T-helper 17 cell (primary cell): ENCODE measurements at regions not wholly inside any gene's neighbourhood (a gene's known extent, or its start where the extent isn't known, plus 50 kb on each side); places are given as distances from the start of the nearest gene placed in this dataset.
"Not testable (repeated sequence)": the region's sequence is repeated elsewhere in the genome, so short reads cannot be mapped to it uniquely, and the experiment has no call there.

Experiments used
- ATAC-seq: fragments of 150-1000 bp; cut with Tn5 transposase; 2 replicates; pipeline ENCODE4 v1.10.0; 2021; ENCODE audit warnings: mild to moderate bottlenecking, moderate library complexity
- DNase-seq, 3 donors: peaks; one replicate each; pipeline versions ENCODE4 v3.0.0 to v3.0.0-alpha.2; 2020 to 2021
- H3K9me3 ChIP-seq: one replicate; pipeline ENCODE4 v1.7.0; 2013; ENCODE audit warnings: low read length, mild to moderate bottlenecking; ENCODE audit not compliant: control insufficient read depth, poor library complexity, severe bottlenecking
- H3K27ac Mint-ChIP-seq: one replicate; pipeline ENCODE4 v1.8.0; 2022; ENCODE audit warnings: mild to moderate bottlenecking, moderate library complexity, mixed read lengths
- H3K27me3 Mint-ChIP-seq: one replicate; pipeline ENCODE4 v1.8.0; 2022; ENCODE audit warnings: mixed read lengths
- H3K36me3 Mint-ChIP-seq: one replicate; pipeline ENCODE4 v1.8.0; 2022; ENCODE audit warnings: low read depth, mixed read lengths
- H3K4me1 Mint-ChIP-seq: one replicate; pipeline ENCODE4 v1.8.0; 2022; ENCODE audit warnings: mild to moderate bottlenecking, mixed read lengths
- H3K4me3 Mint-ChIP-seq: one replicate; pipeline ENCODE4 v1.8.0; 2022; ENCODE audit warnings: mild to moderate bottlenecking, moderate library complexity, mixed read lengths

DNA sequence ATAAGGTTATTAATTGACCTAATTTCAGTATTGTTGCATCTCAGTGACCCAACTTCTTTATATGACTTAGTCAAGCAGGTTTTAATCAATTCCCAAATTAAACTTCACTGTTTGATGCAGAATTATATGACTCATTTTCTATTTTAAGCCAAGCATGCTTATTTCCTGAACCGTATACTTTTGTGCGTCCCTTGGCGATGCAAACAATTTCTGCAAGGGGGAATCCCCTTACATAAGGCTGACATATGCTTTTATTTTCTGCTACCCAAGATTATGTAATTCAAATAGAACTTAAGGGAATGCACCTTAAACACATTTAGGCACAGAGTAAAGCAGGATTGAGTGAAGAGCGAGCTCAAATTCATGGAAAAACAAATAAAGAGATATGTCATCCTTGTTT, 303.9 kb downstream of the PDCD6IP start:
- DNase-seq (no peak), ATAC-seq (no peak)
- Mint-ChIP-seq H3K4me1 (no peaks in the 10 kb centered on the region), H3K4me3 (no peak overlapping the region), H3K27me3 (no peaks in the 10 kb centered on the region), H3K36me3 (no peaks in the 10 kb centered on the region), H3K27ac (no peak overlapping the region)
- no peaks in the 10 kb centered on the region for H3K9me3 ChIP-seq

DNA sequence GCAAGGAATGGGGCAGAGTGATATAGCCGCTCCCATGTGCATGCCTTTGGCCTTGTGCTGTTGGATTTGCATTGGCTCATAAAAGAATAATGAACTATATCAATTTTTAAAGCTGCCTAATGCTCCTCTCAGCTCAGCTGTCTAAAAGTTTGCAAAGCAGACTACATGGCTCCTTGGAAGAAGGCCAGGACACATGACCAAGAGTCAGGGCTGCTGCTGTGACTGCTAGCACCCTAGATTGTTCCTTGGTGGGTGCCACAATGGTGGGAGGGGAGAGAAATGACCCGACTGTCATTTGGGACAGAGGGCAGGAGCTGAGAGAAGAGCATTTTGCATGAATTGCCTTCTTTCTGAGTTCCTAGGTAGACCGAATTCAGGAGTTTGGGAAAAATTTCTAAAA, 307.9 kb downstream of the PDCD6IP start:
- Mint-ChIP-seq H3K27ac (no peak overlapping the region), H3K27me3 (no peaks in the 10 kb centered on the region), H3K36me3 (no peaks in the 10 kb centered on the region), H3K4me3 (no peak overlapping the region), H3K4me1 (no peaks in the 10 kb centered on the region)
- no peak for ATAC-seq
- H3K9me3 ChIP-seq, result no peaks in the 10 kb centered on the region
- no peak for DNase-seq

DNA sequence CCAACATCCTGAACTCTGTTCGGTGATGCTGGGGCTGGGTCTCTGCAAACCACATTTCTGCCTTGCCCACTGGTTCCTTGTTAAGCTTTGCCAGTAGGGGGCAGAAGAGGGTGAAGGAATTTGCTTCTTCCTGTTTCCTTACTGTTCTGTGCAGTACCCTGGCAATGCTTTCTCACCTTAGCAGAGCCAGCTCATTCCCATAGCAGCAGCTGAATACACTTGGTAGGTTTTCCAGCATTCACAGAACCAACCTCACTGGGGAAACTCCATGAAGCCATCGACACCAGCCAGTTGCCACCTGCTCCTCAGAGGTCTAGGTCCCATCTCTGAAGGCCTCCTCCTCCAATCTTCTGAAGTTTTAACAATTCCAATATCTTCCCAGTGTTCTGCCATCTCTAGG, 308.4 kb downstream of the PDCD6IP start:
- Mint-ChIP-seq H3K27ac (no peak overlapping the region), H3K4me1 (no peaks in the 10 kb centered on the region), H3K27me3 (no peaks in the 10 kb centered on the region), H3K4me3 (no peak overlapping the region), H3K36me3 (no peaks in the 10 kb centered on the region)
- no peaks in the 10 kb centered on the region for H3K9me3 ChIP-seq
- no peak for ATAC-seq
- no peak for DNase-seq

DNA sequence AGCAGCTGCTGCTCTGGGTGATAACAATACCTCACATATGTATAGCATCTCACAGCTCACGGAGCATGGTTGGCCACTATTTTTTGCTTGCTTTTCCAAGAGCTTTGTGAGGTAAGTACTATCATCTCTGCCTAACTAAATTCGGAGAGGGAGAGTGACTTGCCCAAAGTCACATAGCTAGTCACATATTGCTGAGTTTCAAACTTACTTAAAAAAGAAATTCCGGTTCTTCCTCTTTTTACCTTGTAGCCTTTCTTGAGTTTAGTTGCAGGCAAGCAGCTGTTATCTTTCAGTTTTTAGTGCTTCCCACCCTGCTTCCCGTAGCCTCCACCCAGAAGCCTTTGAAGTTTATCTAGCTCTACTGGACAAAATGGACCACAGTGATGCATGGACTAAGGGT, 309.2 kb downstream of the PDCD6IP start:
- no peaks in the 10 kb centered on the region for H3K4me1 Mint-ChIP-seq
- no peak overlapping the region for H3K27ac Mint-ChIP-seq
- DNase-seq, result no peak
- H3K36me3 Mint-ChIP-seq, result no peaks in the 10 kb centered on the region
- H3K27me3 Mint-ChIP-seq, result no peaks in the 10 kb centered on the region
- H3K9me3 ChIP-seq, result no peaks in the 10 kb centered on the region
- no peak for ATAC-seq
- H3K4me3 Mint-ChIP-seq, result no peak overlapping the region

DNA sequence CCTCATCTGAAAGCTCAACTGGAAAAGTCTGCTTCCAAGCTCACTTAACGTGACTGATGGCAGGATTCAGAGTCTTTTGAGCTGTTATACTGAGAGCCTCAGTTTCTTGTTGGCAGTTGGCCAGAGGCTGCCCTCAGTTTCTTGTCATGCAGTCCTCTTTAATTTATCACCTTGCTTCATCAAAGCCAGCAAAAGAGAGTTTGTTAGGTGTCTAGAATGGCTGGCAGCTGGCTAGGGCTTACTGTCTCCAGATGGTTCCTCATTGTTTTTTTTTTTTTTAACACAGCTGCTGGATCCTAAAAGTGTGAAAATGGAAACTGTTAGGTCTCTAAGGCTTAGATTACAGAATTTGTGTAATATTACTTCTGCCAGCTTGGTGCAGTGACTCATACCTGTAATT, 310.6 kb downstream of the PDCD6IP start:
- Mint-ChIP-seq H3K27ac (no peak overlapping the region), H3K36me3 (no peaks in the 10 kb centered on the region), H3K27me3 (no peaks in the 10 kb centered on the region), H3K4me1 (no peaks in the 10 kb centered on the region), H3K4me3 (no peak overlapping the region)
- H3K9me3 ChIP-seq, result no peaks in the 10 kb centered on the region
- DNase-seq (no peak), ATAC-seq (no peak)

DNA sequence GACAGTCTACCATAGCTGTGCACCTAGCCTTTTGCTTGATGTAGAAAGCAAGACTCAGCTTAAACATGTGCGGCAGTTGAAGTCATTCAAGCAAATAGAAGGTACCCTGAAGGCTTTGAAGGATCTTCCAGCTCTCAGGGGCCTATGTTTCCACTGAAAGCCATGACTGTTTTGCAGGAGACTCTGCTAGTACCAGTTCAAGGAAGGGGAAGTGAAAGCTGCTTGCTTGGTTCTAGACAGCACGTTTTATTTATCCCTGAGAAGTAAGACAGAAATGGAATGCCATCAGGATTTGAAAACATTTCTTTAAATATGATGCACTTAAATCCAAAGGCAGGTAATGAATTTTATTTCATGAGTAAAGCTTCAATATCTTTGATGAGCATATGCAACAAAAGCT, 311.4 kb downstream of the PDCD6IP start:
- Mint-ChIP-seq H3K36me3 (no peaks in the 10 kb centered on the region), H3K4me3 (no peak overlapping the region), H3K27me3 (no peaks in the 10 kb centered on the region), H3K4me1 (no peaks in the 10 kb centered on the region), H3K27ac (no peak overlapping the region)
- no peaks in the 10 kb centered on the region for H3K9me3 ChIP-seq
- ATAC-seq (no peak), DNase-seq (no peak)

DNA sequence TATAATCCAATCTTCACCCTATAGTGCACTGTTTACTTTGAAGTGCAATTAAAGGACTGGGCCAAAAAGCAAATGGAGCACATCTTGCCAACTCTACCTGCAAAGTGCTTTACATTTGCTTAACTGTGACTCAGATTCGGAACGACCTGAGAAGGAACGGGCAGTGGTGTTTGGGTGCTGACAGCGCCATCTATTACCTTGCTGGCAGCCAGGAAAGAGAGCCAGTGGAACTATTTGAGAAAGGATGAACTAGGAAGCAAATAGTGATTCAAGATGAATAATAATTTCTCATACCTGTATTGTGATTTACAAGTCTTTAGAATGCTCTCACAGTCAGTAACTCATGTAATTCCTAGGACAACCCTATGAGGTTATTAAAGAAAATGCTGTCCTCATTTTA, 312.9 kb downstream of the PDCD6IP start:
- Mint-ChIP-seq H3K4me1 (no peaks in the 10 kb centered on the region), H3K27me3 (no peaks in the 10 kb centered on the region), H3K36me3 (no peaks in the 10 kb centered on the region), H3K4me3 (no peak overlapping the region), H3K27ac (no peak overlapping the region)
- DNase-seq (no peak), ATAC-seq (no peak)
- peaks cover 3% of the 10 kb centered on the region for H3K9me3 ChIP-seq

DNA sequence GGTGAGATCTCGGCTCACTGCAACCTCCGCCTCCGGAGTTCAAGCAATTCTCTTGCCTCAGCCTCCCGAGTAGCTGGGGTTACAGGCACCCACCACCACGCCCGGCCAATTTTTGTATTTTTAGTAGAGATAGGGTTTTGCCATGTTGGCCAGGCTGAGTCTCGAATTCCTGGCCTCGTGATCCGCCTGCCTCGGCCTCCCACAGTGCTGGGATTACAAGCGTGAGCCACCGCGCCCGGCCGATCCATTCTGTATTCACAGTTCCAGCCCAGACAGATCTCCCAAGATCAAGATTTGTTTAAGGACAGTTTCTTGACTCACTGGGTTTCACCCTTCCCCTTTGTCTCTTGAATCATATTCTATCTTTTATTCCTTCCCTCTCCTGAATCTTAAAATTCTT, 313.8 kb downstream of the PDCD6IP start:
- H3K4me1 Mint-ChIP-seq, DNase-seq, ATAC-seq, H3K36me3 Mint-ChIP-seq, H3K27me3 Mint-ChIP-seq, H3K9me3 ChIP-seq, H3K4me3 Mint-ChIP-seq, H3K27ac Mint-ChIP-seq: not testable (repeated sequence)

DNA sequence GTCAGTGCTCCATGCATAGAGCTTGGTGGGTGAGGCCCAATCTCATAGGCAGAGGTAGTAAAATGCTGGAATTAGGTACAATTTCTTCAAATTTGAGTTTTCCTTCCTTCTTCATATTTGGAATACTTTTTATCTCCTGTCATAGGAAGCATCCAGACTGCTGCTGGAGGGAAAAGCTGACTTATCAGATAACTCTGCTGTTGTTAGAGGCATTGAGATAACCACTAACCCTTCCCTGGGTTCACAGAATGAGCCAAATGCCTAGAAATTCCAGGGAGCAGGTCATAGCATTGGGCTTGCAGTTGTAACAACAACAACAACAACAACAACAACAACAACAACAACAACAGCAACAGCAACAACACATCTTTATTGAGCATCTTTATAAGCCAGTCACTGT, 332.7 kb downstream of the PDCD6IP start:
- no peak overlapping the region for H3K27ac Mint-ChIP-seq
- H3K36me3 Mint-ChIP-seq, result no peaks in the 10 kb centered on the region
- no peak overlapping the region for H3K4me3 Mint-ChIP-seq
- no peak for ATAC-seq
- H3K27me3 Mint-ChIP-seq, result no peaks in the 10 kb centered on the region
- no peak for DNase-seq
- H3K4me1 Mint-ChIP-seq, result no peaks in the 10 kb centered on the region
- H3K9me3 ChIP-seq, result no peaks in the 10 kb centered on the region

DNA sequence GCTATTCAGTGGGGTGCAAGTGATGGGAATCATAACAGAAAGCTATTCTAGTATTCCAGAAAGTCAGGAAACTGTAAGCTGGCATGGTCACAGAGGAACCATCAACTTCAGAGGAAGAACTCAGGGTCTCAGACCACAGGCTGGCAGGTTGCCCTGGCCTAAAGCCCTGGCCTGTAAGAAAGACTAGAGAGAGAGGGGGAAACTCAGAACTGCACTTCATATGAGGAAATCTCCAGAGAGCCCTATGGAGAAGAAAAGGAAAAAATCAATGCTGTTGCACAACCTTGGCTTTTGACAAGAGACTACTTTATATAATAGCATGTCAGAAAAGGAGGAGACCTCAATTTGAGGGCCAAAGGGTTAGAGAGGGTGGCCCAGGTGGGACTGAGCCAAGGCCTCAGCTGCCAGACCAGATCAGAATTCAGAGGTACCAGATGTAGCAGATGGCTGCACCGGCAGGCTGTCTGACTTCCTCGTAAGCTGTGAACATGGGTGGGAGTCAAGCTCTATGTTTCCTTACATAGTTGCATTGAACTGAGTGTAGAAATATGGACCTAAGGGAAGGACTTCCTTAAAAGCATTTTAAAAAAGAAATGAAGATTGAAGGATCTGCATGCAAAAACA, 333.8 kb downstream of the PDCD6IP start:
- DNase-seq (no peak), ATAC-seq (no peak)
- Mint-ChIP-seq H3K4me3 (no peak overlapping the region), H3K36me3 (no peaks in the 10 kb centered on the region), H3K27ac (no peak overlapping the region), H3K27me3 (no peaks in the 10 kb centered on the region), H3K4me1 (no peaks in the 10 kb centered on the region)
- H3K9me3 ChIP-seq, result no peaks in the 10 kb centered on the region

DNA sequence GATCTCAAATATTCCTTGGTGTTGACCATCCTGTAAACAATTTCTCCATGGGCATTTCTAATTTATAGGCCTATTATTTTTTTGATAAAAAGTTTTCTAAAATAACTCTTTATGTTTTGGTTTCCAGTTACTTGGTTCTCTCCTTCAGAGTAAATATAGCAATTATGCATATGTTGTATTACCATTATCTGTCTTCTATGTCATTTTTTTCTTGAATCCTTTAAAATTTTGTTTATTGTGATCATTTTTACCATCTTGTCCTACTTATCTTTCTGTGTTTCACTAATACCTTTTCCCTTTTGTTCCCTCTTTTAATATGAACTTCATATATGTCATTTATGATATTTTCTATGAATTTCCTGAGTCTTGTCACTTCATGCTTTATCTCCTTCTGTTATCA, 341.1 kb downstream of the PDCD6IP start:
- no peak overlapping the region for H3K27ac Mint-ChIP-seq
- no peaks in the 10 kb centered on the region for H3K9me3 ChIP-seq
- ATAC-seq, result no peak
- no peaks in the 10 kb centered on the region for H3K27me3 Mint-ChIP-seq
- no peaks in the 10 kb centered on the region for H3K4me1 Mint-ChIP-seq
- no peak overlapping the region for H3K4me3 Mint-ChIP-seq
- DNase-seq, result no peak
- H3K36me3 Mint-ChIP-seq, result peaks cover under 1% of the 10 kb centered on the region

DNA sequence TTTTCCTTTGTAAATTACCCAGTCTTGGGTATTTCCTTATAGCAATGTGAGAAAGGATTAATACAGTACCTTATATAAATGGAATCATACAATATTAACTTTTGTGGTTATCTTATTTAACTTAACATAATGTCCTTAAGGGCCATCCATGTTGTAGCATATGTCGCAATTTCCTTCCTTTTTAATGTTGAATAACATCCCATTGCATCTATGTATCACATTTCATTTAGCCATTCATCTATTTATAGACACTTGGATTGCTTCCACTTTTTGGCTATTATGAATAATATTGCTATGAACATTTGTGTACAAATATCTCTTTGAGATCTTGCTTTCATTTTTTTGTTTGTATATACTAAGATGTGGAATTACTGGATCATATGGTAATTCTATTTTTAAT, 342.2 kb downstream of the PDCD6IP start:
- H3K4me1 Mint-ChIP-seq, result no peaks in the 10 kb centered on the region
- no peak overlapping the region for H3K27ac Mint-ChIP-seq
- H3K36me3 Mint-ChIP-seq, result peaks cover 3% of the 10 kb centered on the region
- DNase-seq (no peak), ATAC-seq (no peak)
- H3K9me3 ChIP-seq, result no peaks in the 10 kb centered on the region
- H3K4me3 Mint-ChIP-seq, result no peak overlapping the region
- H3K27me3 Mint-ChIP-seq, result no peaks in the 10 kb centered on the region

DNA sequence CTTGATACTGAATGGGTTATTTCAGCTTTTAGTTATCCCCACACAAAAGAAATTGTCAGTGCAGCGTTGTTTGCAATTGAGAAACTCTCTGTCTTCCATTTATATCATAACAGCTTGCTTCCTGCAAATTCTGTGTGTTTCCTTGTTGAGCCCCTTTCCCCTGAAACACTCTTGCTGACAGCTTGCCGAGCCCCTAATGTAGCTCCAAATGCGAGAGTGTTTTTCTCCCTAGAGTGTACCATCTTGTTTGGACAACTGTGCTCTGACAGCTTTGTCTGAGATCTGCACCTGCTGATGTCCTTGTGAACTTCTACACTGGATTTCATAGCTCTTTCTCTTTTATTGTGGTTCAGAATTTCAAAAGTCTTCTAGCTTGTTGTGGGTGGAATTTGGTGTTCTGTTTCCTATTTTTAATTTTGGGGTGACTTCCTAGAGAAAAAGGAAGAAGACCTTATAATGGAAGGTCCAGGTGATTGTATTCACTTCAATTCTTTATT, 343.5 kb downstream of the PDCD6IP start:
- Mint-ChIP-seq H3K4me1 (no peaks in the 10 kb centered on the region), H3K27ac (no peak overlapping the region), H3K4me3 (no peak overlapping the region), H3K36me3 (peaks cover 3% of the 10 kb centered on the region), H3K27me3 (no peaks in the 10 kb centered on the region)
- ATAC-seq (no peak), DNase-seq (no peak)
- H3K9me3 ChIP-seq, result no peaks in the 10 kb centered on the region

DNA sequence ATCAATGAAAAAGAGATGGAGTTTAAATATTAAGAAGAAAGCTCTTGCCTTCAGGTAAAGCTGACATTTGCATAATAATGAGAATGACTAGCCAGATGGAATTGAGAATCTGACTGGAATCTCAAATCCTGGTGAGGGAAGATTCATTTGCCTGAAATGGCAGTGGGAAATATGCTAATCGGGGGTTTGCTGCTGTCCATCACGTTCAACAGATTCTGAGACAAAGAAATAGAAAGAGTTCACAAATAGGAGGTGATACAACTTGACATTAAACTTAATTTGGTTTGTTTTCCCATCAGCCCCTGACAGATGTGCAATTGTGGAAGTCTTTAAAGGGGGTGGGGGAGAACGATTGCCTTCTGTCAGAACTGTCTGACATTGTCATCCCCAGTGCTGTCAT, 347.4 kb downstream of the PDCD6IP start:
- H3K36me3 Mint-ChIP-seq, result peaks cover 3% of the 10 kb centered on the region
- no peak overlapping the region for H3K27ac Mint-ChIP-seq
- ATAC-seq, result no peak
- no peak for DNase-seq
- H3K9me3 ChIP-seq, result no peaks in the 10 kb centered on the region
- H3K27me3 Mint-ChIP-seq, result no peaks in the 10 kb centered on the region
- H3K4me3 Mint-ChIP-seq, result no peak overlapping the region
- no peaks in the 10 kb centered on the region for H3K4me1 Mint-ChIP-seq
